GM21381 (cell line): ENCODE measurements at regions not wholly inside any gene's neighbourhood (a gene's known extent, or its start where the extent isn't known, plus 50 kb on each side); places are given as distances from the start of the nearest gene placed in this dataset.
A peak's percentile ranks its signal among the peaks of the same experiment; 100 is the strongest.

Source experiments
- ATAC-seq: cut with Tn5 transposase; IDR thresholded peaks from one replicate; pipeline ENCODE4 v1.9.1; 2021; ENCODE audit warnings: mild to moderate bottlenecking, moderate library complexity; ENCODE audit not compliant: unreplicated experiment

- ATAC-seq: no peak
Measured at GRCh38 chr12:93173178-93173957, 204.4 kb upstream of the NUDT4 start.

- no peak for ATAC-seq
Measured at GRCh38 chr12:93174048-93174447, 203.7 kb upstream of the NUDT4 start.

- no peak for ATAC-seq
Measured at GRCh38 chr12:93174473-93174872, 203.3 kb upstream of the NUDT4 start.

- no peak for ATAC-seq
Measured at GRCh38 chr12:93176165-93176564, 201.6 kb upstream of the NUDT4 start.

- ATAC-seq: no peak
Measured at GRCh38 chr12:93176610-93177126, 201.1 kb upstream of the NUDT4 start.

GRCh38 chr12:93177208-93178153 lies 200.2 kb upstream of the NUDT4 start:
- ATAC-seq: no peak

GRCh38 chr12:93178154-93178878 lies 199.4 kb upstream of the NUDT4 start:
- no peak for ATAC-seq

GRCh38 chr12:93179792-93180191 lies 197.9 kb upstream of the NUDT4 start:
- no peak for ATAC-seq

- ATAC-seq: no peak
Measured at GRCh38 chr12:93180566-93180965, 197.2 kb upstream of the NUDT4 start.

- no peak for ATAC-seq
Measured at GRCh38 chr12:93181409-93181965, 196.2 kb upstream of the NUDT4 start.

GRCh38 chr12:93183940-93184671 lies 193.6 kb upstream of the NUDT4 start:
- peak; percentile 85 for ATAC-seq

- ATAC-seq: no peak
Measured at GRCh38 chr12:93184672-93185368, 192.9 kb upstream of the NUDT4 start.

- no peak for ATAC-seq
Measured at GRCh38 chr12:93185369-93185741, 192.4 kb upstream of the NUDT4 start.

- ATAC-seq: no peak
Measured at GRCh38 chr12:93186131-93186530, 191.6 kb upstream of the NUDT4 start.

GRCh38 chr12:93186621-93187020 lies 191.1 kb upstream of the NUDT4 start:
- no peak for ATAC-seq

- ATAC-seq: no peak
Measured at GRCh38 chr12:93191423-93191822, 186.3 kb upstream of the NUDT4 start.

- no peak for ATAC-seq
Measured at GRCh38 chr12:93191956-93192355, 185.8 kb upstream of the NUDT4 start.

GRCh38 chr12:93192878-93193277 lies 184.8 kb upstream of the NUDT4 start:
- no peak for ATAC-seq

- no peak for ATAC-seq
Measured at GRCh38 chr12:93195511-93195910, 182.2 kb upstream of the NUDT4 start.
